NB4 (cell line): ENCODE measurements at regions not wholly inside any gene's neighbourhood (a gene's known extent, or its start where the extent isn't known, plus 50 kb on each side); places are given as distances from the start of the nearest gene placed in this dataset.

Experiments
- CTCF ChIP-seq: IDR thresholded peaks from one replicate; pipeline ENCODE4 v1.5.1; 2012; ENCODE audit warnings: low read depth, low read length
- MAX ChIP-seq: IDR thresholded peaks from 2 replicates; pipeline ENCODE4 v1.6.1; 2011; ENCODE audit warnings: low read depth, low read length
- MYC ChIP-seq: IDR thresholded peaks from 2 replicates; pipeline ENCODE4 v1.6.1; 2011; ENCODE audit warnings: low read depth, low read length
- POLR2A ChIP-seq: IDR thresholded peaks from 2 replicates; pipeline ENCODE4 v1.6.1; 2011; ENCODE audit warnings: mild to moderate bottlenecking; ENCODE audit not compliant: insufficient read length; ENCODE audit errors: extremely low read depth

- TF ChIP-seq MYC (no peak), CTCF (no peak), MAX (no peak), POLR2A (no peak)
Measured at GRCh38 chr13:30042272-30042671, 191.9 kb upstream of the UBL3 start.
